HG03097 (cell line): ENCODE measurements at regions not wholly inside any gene's neighbourhood (a gene's known extent, or its start where the extent isn't known, plus 50 kb on each side); places are given as distances from the start of the nearest gene placed in this dataset.

Experiments used
- ATAC-seq: cut with Tn5 transposase; IDR thresholded peaks from one replicate; pipeline ENCODE4 v1.9.1; 2021; ENCODE audit not compliant: unreplicated experiment, low FRiP score

DNA sequence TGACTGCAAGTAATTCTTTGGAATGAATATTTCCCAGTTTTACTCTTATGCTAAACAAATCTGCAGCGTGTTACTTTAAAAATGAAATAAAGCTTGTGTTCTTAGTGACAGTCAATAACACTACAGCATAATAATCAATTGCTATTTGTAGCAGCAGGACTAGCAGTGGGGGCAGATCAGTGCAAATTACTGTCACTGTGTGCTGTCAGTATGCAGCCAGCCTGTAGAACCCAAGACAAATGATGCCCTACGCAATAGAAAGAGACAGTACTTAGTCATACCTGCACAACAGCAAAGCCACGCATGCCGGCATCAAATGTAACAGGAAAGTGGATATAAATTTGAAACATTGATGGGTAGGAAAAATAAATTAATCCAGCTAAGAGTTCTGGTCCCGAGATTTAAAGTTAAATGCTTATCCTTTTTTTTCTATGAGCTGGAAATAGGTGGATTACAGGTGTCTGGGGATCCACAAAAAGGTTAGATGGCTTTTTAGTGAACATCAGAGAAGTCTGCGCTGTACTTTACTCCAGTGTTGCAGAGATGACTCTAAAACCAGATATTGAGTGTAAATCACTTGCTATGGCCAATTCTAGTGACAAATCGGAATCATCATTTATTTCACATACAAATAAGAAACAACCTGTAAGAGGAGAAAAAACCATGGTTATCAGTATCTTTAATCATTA lies 812.4 kb upstream of the ZEB2 start:
- no peak for ATAC-seq

DNA sequence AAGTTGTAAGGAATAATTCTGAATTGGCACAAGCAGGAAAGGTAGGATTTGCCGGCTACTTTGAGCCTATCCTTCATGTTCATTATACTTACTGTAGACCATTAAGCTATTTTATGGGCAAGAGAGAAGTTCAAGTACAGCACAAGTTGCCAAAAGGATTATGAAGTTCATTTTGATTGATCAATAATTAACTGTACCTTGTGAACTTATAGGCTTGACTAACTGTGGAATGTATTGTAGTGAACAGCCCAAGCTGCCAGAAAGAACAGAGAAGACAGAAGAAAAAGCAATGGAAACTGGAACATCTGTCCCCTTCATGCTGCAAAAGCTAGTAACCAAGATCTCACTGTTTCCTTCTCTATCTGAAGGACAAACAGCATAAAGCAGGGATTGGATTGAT lies 810.1 kb upstream of the ZEB2 start:
- ATAC-seq: no peak

DNA sequence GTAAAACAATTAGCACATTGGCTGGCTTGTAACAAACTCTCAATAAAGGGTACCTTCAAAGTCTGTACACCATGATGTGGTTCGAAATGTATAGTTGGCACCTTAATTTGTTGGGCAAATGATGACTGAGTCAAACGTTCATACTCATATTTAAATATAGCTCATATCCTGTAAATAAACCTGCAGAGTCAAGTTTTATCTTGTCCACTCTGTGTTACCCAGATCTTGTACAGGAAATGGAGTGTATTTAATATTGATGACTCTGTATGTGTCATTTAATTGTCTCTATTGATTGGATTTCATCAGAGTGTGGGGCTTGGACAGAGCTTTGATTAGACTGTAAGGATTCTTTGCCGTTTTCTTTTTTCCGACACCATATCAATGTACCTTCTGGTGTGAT lies 805.6 kb upstream of the ZEB2 start:
- ATAC-seq: no peak

DNA sequence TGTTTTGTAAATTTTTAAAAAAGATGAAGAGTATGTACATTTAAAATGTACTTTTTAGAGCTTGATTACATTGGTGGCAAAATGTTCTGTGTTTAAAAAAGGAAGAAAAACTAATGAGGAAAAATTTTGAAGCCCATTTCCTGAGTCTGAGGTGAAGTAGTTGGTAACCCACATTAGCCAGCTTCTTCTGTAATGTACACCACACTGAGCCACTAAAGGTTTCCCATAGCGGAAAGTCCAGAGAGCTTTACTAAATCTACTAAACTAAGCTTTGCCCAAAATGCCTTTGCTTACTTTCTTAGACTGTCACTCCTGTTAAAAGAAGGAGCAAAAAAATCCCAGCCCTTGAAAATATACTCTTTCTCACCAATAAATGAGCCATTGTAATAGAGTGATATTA lies 804.8 kb upstream of the ZEB2 start:
- ATAC-seq: no peak

DNA sequence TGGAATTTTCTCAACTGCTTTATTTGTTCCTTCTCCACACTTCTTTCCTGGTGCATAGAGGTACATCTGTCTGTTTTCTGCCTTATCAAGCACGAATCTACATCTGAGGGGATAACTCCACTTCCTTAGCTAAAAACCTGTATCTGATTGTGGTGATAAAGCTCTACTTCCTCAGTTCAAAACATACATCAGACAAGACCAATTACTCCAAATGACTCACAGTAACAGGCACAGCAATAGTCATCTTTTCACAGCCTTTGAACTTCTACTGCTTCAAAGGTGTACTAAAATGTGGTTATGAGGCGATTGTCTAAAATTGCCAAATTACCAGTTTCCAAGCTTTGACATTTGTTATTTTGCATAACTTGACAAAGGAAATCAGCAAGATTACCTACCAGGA lies 803.6 kb upstream of the ZEB2 start:
- ATAC-seq: no peak

DNA sequence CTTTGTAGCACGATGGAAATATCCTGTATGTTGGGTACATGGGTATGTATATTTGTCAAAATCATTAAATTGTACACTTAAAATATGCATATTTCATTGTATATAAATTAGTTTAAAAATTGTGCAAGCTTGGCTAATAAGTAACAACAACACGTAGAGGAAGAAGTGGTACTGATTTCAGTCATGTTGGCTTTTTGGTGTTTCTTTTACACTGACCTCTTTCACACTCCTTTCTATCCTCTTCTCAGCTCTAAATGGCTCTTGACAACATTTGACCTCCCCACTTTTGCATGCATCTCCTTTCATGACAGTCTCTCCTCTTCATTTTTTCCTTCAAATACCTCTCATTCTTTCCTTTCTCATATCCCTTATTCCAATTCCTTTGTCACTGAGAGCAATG lies 801.4 kb upstream of the ZEB2 start:
- no peak for ATAC-seq

DNA sequence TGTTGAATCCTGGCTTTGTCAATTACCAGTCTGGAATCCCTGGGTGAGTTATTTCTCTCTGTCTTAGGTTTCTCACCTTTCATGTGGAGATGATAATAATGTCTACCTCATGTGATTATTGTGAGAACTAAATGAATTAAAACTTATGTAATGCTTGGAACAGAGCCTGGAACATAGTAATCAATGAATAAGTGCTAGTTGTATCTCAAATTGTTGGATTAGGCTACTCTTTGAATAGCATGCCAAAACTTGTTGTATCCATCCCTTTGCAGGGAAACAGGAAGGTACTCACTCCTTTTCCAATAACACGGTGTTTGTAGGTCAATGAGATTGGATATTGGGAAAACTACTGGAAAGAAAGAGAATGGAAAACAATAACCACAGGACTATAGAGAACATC lies 796.6 kb upstream of the ZEB2 start:
- ATAC-seq: no peak

DNA sequence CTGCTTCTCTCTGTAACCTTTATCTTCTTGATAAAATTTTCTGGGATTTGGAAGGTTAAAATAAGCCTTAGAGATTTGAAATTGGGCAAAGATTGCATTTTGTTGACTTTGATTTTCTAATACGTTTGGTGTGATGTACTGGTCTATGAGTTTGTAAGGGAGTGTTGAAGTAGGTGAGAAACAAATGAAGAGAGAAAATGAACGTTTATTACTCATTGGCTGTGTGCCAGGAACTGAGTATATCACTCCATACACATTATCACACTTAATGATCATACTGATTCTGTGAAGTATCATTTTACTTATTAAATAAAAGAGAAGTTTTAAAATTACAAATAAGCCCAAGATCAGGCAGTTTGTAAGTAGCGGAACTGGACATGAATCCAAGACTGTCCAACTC lies 795.1 kb upstream of the ZEB2 start:
- no peak for ATAC-seq

DNA sequence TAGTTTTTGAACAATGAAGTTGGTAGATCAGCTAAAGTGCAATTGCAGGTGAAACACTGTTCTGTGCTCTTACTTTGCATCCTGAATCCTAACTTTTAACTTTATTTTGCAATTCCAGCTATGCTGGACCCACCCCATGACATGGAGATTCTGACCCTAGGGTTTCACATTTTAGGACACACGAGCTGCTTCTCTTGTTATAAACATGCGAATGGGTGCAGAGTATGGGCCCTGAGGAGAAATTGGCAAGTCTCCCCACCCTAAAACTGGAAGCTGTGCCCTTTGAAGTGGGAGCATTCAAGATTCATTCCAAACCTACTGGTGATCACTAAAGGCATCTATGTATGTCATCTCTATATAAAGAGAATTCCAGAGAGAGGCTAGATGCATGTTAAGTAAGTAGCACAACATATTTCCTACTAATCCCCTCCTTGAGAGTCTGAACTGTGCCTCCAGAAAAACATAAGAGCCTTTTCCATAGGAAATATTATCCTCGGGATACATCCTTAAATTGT lies 794.3 kb upstream of the ZEB2 start:
- ATAC-seq: no peak

DNA sequence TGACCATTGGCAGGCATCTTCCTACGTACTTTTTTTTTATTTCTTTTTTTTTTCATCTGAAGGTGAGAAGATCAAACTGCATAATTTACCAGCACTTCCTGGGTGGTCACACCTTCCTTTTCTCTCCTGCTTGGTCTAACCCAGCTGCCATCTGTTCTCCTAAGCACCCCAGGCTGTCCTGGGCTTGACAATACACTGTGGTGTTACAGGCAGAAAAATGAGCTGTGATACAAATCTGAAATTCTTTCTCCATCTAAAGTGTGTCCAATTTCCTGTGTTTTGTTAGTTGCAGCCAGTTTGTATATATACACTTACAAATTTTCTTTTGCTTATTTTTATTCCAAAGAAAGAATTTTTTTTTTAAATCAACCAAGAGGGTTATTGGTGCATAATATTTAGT lies 786.0 kb upstream of the ZEB2 start:
- ATAC-seq: no peak

DNA sequence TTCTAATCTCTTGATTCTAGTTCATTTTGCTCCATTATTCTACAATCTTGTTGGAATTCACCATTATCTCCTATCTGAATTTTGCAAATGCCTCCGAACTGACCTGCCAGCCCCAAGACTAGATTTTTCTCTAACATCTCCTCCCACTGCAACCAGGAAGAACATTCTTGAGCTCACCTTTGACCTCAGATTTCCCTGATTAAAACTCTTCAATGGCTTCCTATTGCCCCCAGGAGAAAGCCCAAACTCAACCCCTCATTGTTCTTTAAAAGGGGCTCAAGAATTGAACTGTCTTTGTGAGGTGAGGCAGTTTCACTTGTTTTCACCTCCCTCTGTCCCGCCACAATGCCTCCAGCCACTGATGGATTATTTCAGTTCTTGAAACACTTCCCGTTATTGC lies 784.6 kb upstream of the ZEB2 start:
- no peak for ATAC-seq

DNA sequence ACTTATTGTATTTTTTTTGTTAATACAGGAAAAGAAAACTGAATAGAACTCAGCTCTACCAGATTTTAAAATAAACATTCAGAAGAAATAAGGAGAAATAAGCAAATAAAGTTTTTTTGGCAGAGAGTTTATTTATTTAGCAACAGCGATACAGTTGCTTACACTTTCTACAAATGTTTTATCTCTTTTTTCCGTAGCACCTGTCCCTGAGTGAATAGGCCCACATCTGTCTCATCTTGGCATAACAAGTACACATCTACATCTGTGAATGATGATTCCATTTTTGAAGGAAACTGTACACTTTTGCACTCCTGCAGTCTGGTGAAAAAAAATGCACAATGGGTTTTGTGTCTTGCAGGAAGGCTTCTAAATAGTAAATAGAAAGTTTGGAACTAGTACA lies 783.6 kb upstream of the ZEB2 start:
- ATAC-seq: no peak

DNA sequence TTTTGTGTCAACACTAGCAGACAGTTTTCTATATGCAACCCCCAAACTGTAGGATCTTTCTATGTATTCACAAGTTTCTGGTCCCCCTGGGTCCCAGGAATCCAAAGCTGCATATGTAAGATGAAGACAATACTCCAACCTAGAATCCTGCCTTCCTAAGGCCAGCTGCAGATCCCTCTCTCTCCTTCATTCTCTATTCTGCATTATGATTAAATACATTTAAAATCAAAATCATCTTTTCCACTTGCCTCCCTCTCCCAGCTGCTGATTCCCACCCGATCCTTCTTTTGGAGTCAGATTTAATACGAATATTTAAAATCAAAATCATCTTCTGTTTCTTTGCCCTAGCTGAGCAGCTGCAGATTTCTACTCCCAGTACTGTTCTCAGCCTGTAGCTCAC lies 783.0 kb upstream of the ZEB2 start:
- ATAC-seq: no peak

DNA sequence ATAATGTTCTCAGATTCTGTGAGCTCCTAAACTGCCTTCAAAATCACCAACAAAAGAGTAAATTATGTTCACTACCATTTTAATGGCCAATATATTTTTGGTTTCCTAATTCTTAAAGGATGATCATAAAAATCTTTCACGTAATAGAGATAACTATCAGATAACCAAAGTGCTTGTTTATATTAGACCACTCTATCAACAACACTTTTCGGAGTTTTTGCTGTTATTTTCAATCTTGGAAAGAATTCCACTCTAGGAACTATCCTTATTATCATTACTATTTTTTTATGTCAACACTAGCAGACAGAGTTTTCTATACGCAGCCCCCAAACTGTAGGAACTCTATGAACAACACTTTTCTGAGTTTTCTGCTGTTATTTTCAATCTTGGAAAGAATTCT lies 782.5 kb upstream of the ZEB2 start:
- ATAC-seq: no peak

DNA sequence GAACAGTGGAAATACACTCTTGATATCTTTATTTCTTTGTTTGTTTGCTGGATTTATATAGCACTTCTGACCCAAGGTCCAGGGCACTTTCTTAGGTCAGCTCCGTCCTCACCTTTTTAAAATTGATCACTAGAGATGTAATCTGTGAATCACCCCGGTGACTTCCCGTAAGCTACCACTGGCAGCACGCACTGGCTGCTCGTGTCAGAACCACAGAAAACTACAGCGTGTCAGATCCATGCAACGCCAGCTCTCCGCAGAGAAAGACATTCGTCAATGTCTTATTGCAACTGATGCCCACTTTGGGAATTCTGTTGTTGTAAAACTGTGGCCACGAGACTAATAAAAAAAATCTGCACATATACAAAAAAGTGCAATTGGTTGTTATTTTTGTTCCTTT lies 779.4 kb upstream of the ZEB2 start:
- ATAC-seq: no peak

DNA sequence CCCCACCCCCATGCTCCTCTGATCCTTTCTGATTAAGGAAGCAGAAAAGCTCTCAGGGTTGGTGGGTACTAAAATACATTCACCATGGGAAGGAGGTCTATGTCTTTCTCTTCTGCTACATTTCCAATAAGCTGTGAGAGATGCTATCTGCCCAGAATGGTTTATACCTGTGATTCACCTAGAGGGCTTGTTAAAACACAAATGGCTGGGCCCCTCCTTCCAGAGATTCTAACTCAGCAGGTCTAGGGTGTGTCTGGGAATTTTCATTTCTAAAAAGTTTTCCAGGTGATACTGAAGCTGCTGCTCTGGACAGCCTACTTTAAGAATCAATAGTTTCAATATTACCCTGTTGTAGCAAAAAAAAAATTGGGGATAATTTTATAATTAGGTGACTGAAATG lies 772.2 kb upstream of the ZEB2 start:
- ATAC-seq: no peak

DNA sequence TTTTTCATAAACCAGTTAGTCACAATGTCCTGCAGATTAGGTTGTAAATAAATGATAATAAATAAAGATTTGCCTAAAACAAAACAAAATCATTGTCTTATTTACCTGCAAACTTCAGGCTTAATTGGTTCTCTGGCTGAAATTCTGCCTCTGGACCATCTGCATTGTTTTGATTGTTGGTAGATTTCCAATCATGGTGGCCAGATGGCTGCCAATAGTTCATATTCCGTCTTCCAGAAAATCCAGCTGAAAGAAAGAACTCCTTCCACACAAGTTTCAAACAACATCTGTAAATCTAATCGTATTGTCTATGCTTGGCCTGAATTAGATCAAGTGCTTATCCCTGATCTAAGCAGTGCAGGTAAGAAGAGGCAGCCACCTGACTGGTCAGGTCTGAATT lies 771.1 kb upstream of the ZEB2 start:
- ATAC-seq: no peak

DNA sequence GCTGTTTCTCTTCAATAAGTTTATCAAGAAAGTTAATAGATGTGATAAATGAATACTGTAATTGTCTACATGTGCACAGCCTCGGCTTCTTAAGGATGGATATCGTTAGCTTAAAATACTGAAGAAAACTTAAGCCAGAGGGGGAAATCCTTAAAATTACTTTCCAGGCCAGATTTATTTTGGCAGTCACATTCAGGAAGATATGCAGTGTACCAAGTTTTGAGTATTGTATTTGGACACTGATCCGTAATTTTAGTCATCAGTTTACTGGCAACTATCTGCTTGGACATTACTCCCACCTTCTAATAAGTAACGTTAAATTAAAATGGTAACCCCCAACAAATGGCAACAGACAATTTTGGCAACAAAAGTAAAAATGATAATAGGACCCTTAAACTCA lies 770.0 kb upstream of the ZEB2 start:
- ATAC-seq: no peak

DNA sequence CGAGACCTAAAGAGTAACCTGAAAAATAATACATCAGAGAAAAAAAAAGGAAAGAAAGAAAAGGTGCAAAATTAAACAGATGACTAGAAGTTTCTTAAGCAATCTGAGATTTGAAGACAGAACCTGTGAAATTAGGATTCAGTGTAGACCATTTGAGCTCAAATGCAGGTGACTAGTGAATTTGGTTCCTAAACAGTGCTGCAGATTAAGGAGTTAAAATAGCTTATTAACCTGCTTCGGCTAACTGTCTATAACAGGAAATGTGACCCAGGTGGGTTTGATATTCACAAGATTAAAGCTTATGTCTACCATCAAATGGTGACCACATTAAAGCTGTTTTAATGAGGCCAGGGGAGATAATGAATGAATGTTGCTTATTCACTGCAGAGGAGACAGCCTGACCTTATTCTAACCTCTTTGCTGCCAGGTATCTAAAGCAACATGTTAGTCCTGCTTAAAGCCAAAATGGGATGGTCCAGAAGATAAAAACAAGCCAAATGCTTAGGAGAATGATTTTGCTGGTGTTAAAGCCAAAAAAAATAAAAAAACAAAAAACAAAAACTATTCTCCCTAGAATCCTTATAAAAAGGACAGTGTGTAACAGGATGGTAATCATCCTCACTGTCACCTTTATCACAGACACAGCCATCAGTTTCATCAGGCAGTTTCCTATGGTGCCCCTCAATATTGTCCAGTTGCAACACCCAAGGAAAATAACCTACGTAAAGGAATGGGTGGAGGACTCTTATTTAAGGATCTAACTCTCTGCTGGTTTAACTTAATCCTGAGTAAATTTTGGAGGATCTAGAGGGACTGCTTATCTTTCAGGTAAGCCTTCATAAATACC lies 769.0 kb upstream of the ZEB2 start:
- ATAC-seq: no peak

DNA sequence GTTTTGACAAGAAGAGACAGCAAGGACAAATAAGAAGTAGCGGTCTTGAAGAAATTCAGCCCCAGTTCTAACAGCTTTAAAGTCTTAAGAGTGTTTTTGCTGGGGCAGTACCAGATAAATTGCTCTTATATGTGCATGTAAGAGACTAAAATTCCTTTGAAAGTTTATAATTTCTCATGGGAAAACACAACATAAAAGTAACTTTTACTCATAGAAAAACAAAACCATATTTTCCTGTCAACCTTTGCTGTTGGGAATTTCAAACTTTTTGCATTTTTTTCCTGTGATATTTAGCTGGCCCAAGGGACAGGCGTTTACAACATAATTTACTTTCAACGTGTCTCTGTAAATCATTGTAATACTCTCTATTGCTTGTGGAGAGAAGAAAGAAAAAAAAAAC lies 767.8 kb upstream of the ZEB2 start:
- no peak for ATAC-seq

DNA sequence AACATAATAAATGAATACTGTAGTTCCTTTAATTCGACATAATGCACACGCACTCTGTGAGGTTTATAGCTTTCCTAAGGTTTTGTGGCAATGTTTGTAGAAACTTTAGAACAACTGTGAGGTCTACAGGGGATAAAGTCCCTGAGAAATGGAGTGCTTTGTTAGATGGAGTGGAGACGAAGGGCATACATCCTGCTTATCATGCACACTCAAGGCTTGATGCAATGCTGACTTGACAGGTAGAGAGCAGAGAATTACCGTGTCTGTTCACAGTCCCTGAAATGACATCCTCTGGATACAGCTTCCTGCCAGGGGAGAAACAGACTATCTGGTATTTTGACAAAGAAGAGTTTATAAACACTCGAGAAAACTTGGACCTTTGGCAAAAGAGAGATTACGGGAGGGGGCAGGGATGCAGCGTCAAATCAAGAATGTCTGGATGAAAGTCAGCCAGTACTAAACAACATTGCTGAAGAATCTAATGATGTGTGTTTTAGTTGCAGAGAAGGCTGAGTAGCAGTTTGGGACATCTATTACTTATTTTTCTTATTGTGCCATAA lies 766.9 kb upstream of the ZEB2 start:
- no peak for ATAC-seq

DNA sequence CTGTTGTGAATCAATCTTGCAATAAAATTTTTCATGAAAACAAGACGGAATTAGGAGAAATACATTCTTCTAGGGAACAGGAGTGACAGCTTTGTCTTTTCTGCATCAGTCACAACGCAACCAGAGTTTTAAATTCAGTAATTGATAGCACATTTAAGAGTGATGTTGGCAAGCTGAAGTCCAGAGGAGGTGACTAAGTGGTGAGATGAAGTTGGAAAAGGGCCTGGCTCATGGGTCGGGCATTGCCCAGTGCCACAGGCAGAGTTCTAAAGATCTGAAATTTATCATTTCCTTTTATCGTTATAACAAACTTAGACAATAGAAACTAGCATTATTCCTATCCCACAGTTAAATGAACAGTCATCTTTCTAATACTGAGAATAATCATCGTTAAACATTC lies 764.6 kb upstream of the ZEB2 start:
- ATAC-seq: no peak
